Fibroblast of skin of right quadriceps (primary cell): ENCODE measurements at regions not wholly inside any gene's neighbourhood (a gene's known extent, or its start where the extent isn't known, plus 50 kb on each side); places are given as distances from the start of the nearest gene placed in this dataset.
"Not testable (repeated sequence)": the region's sequence is repeated elsewhere in the genome, so short reads cannot be mapped to it uniquely, and the experiment has no call there.

Experiments
- DNase-seq: peaks from one replicate; pipeline ENCODE4 v3.0.0-alpha.2; 2013

DNA sequence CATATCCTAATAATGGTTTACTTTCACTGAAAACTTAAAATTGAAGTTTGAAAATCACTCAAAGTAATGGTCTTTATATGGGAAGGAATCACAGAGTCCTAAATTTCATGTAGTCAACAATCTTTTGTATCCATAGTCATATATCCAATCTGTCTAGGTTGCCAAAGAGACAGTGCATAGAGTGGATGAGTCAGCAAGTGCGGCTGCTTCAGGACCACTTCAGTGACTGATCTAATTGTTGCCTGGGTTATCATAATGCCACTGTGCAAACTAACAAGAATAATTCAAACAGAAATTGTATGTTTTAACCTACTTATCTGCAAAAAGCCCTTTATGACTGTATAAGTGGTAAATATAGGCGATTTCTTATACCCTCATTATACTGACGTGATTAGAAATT, 211.3 kb upstream of the PRR16 start:
- peak; percentile 48 for DNase-seq

DNA sequence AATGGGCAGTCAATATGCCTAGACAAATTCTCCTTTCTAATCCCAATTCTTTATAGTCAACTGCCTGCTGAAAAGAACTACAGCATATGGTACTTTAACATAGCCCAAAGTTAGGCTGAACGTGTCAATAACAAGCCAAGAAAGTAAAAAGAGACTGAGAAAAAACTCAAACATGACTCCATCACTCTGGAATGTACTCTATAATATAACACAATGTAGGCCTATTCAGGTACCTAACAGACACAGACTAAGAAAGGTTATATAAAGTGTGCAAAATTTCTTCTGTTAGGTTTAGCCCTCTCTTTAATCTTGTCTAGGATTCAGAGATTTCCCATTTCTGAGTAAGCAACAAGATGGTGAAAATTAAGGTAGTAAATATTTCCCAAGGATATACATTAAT, 209.7 kb upstream of the PRR16 start:
- peak; percentile 17 for DNase-seq

DNA sequence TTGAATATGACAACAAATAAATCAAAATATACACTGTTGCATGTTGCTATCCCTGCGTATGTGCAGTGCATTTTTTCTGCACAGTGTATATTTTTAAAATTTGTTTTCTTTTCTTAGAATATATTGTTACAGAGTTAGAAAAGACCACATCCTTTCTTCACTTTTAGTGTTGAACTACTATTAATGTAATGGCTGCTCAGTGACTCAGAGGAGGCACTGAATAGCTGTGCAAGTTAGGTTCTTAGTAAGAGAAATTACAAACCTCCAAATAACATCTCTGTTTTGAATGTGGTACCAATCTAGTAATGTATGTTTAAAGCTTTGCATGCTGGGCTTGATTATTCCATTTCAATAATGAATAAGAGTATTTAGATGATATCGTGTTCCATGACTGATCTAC, 208.9 kb upstream of the PRR16 start:
- DNase-seq: no peak

DNA sequence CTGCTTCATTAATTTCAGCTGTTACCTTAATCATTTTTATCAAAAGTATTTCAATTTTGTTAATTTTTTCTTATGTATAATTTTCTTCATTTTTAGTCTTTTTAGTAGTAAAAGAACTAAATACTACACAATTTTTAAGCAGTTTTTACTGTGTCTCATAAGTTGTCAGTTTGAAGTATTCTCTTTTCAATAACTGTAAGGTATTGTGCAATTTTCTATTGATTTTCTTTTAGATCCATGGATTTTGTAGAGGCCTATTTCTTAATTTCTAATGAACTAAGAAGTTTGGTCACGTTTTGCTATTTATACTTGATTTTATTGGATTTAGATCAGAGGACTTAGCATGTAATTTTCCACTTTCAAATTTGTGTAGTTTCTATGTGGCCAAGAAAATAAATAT, 207.7 kb upstream of the PRR16 start:
- DNase-seq: no peak

DNA sequence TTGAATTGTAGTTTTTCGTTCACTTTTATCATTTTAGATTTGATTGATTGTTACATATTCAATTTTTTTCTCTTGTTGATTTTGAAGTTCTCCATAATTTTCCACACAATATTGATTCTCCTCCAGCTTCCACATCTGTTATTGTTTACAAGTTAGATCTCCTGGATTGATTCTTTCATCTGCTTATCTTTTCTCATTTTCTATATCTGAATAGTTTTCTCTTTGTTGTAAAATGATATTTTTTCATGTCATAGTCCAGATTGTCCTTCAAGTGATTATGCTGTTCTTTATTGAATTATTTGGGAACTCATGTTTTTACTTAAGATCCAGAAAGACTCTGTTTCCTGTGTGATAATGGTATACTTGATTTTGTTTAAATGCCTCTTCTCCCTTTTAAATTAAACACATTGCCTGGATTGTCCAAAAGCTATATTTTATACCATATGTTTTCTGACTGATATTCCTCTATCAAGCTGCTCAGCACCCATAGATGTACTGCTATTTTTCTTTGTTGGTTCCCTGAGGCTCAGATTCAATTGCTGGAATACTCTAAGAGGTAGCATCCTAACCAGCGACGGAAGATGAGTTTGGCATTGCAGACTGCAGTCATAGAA, 206.6 kb upstream of the PRR16 start:
- DNase-seq: no peak

DNA sequence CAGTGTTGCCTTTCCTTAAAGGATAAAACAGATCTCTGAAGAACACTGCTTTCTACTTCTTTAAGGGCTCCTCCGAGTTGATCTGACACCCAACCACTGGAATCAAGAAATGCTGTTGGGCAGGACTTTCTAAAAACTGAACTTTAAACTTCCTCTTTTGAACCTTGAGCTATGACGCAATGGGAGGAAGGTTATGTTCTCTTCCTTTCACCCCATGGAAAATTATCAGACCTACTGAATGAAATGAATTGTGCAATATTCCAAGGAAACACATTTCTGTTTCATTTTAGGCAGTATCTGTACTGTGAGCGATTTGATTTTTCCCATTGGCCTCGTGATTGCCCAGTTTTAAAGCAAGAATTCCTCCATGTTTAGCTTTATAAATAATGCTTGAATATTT, 206.0 kb upstream of the PRR16 start:
- DNase-seq: no peak

DNA sequence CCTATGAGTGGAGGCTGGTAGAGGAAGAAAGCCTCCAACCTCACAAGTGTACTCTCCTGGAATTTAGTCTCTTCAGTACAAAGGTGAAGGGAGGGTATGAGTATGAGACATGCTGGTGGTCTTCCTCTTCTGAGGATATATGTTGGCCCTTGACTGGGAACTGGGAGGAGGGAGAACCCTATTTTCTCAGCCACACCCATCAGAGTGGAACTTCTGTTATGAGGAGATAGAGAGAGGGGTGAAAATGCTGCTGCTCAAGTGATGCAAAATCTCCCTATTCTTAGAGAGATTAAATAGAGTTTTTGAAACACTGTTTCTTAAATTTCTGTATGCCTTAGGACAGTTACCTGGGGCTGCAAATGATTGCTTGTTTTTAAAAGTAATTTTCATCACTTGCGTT, 203.4 kb upstream of the PRR16 start:
- DNase-seq: no peak

DNA sequence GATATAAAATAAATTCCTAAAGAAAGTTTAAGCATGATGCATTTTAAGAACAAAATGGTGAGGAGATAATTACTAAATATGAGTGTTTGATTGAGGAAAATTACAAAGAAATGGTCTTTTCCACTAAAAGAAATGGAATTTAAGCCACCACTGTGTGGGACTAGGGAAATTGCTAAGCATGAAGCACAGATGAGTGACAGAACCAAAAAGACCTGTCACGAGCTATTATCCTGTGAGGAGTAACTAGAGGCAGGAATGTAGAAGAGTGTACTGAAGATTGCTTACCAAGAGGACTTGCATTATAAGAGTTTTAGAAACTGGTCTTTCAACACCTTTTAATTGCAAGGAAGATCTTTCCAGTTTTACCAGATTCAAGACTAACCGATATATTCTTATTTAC, 193.6 kb upstream of the PRR16 start:
- DNase-seq: no peak

DNA sequence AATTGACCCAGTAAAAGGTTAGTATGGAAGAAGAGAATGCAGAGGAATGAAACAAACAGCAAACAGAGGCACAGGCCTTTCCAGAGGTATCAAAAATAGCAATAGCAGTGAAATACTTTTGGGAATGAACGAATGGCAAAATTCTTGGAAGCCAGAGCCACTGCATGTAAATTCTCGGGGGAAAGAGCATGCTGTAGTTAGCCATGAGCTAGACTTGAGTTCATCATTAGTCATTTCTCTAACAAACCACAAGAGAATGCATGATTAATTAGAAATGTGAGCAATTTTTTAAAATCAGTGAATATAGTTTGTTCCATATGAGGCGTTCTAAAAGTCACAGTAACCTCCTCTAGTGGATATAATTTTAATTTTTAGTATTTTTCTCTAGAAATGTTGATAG, 170.3 kb upstream of the PRR16 start:
- DNase-seq: peak; percentile 95

DNA sequence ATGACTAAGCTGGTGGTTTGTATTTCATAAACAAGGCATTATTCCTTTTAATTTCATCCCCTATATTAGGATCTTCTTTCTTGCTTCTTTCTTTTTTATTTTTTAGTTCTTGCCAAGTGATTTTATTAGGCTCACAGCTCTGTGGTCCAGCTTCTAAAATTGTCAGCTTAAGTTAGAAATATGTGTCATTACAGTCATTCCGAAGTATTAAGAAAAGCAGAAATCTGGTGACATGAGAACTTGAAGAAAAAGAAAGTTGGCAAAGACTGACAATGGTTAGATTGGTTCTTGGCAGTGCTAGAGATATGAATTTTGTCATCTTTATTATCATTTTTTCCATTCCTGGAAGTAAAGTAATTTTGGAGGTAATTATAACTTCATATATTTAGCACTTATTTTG, 166.5 kb upstream of the PRR16 start:
- DNase-seq: peak; percentile 68

DNA sequence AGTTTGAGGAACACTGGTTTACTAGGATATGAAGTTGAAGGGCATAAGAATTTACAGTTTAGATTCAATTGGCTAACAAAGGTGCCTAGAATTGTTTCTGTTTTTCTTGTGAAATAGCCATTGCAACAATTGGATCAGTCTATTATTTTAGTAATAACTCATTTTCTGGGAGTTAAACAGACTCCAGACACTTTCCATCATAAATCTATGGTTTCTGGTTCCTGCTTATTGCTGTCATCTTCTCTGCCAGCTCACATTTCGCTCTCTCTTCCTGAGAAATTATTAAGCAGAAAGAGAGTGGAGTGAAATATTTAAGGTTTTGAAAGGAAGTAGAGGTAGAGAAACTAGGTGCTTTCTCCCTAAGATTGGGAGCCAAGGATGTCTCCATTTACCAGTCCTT, 165.1 kb upstream of the PRR16 start:
- DNase-seq: peak; percentile 37

DNA sequence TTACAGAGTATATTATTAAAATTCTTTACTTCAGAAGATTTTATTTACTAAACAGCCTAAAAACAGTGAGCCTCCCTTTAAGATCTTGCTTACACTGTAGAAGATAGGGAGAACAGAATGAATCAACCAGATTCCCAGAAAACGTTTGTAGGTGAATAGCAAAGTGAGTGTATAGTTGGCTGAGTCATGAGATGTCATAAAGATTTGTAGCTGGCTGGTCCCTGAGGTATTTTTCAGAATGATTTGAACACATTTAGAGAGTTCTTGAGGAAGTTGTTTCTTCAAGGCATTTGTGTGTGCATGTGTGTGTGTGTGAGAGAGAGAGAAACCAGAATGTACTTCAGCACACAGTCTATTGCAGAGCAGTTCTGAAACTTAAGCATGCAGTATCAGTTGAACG, 159.4 kb upstream of the PRR16 start:
- peak; percentile 96 for DNase-seq

DNA sequence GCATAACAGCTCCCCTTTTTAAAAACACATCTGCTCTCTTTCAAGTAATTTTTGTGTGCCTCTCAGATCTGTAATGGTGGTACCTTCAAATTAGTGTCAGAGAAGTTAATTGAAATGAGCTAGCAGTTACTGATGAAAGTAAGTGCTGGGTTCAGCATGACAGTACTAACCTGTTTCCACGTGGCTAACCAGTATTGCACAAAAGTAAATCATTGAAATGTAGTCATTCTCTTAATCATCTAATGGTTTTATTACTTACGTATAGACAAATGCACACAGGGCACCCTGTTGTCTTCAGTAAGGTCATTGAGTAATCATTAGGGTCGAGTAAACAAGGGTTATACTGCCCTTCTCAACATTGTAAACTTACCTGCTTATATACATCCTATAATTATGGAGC, 157.8 kb upstream of the PRR16 start:
- DNase-seq: peak; percentile 5

DNA sequence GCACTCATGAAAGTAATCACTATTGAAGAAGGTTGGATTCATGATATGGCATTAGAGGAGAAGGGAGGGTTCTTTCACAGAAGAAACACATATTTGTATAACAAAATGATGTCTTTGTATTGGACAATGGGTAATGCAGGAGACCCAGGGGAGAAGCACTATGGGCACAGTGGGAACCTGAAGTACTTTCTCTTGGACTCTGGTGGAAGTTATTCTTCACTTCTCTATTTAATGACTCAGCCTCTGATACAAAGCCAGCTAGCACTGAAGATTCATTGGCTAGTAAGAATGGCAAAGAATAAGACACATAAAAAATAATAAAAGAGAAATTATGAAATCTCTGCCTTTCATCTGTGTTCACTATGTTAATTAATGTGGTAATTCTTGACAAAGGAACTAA, 149.9 kb upstream of the PRR16 start:
- no peak for DNase-seq

DNA sequence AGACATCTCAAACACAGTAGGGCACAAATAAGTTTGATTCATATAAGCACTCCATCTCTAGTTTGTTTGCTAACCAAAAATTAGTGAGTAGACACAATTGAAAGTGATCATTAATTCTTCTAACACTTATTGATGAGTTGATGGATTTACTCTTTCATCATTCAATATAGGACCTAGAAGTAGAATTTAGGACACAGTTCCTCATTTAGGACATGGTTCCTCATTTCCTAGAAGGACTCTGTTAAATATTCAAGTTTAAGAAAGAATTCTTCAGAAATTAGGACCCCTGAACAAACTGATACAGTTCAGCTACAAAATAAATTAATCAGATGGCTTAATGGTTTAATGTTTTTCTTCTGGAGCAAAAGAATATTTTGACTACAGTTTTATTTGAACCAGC, 143.5 kb upstream of the PRR16 start:
- no peak for DNase-seq

DNA sequence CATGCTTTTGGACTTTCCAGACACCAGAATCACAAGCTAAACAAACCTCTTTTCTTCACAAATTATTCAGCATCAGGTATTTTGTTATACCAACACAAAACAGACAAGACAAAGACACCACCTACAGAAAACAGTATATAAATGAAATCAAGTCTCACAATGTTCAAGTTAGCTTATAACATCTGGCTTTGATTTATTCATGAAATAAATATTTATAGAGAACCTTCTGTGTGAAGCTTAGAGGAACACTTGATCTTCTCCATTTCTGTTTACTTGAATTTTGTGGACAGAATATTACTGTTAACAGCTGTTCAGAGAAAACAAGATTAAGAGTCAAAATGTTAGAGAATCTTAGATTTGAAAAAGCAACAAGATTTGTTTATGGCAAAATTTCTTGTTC, 137.4 kb upstream of the PRR16 start:
- peak; percentile 2 for DNase-seq

DNA sequence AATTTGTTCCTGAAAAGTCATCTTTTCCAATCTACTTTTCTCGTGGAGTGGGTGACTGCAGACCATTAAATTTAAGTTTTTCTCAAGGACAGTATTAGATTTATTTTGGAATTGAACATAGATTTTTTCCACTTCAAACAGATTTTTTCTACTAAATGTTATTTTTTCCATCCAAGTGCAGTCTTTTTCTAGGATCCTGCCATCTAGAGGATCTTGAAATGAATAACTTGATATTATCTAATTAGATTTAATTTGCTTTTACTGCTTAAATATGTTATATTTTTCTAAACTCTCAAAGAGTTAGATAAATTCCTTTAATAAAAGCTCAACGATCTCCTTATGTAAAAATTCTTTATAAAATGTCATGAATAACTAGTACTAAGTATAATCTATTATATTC, 136.9 kb upstream of the PRR16 start:
- no peak for DNase-seq

DNA sequence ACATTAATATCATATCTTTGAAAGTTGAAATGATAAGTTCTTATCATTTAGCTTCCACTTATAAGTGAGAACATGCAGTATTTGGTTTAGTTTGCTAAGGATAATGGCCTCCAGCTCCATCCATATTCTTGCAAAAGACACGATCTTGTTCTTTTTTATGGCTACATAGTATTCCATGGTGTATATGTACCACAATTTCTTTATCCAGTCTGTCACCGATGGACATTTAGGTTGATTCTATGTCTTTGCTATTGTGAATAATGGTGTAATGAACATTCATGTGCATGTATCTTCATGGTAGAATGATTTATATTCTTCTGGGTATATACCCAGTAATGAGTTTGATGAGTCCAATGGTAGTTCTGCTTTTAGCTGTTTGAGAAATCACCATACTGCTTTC, 135.0 kb upstream of the PRR16 start:
- DNase-seq: no peak

DNA sequence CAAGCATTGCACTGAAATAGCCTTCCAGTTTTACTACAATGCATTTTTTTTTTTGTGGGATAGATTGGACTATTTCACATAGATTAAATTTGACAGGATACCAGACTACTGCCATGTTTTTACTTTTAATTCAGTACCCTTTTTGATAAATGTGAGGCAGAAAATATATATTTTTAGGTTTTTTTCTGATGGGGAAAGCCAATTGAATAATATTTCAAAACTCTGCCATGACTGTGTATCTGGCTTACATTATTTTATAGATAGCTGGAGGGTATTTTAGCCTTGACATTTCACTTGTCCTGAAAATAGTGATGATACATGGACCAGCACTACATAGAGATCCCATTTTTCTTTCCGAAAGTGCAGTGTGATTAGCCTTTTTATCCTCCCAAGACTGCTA, 133.5 kb upstream of the PRR16 start:
- DNase-seq: no peak

DNA sequence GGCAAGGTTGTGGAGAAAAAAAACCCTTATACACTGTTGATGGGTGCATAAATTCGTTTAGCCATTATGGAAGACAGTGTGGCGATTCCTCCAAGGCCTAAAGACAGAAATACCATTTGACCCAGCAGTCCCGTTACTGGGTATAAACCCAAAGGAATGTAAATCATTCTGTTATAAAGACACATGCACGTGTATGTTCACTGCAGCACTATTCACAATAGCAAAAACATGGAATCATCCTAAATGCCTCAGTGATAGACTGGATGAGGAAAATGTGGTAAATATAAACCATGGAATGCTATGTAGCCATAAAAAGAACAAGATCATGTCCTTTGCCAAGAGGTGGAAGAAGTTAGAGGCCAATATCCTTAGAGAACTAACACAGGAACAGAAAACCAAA, 119.9 kb upstream of the PRR16 start:
- no peak for DNase-seq

DNA sequence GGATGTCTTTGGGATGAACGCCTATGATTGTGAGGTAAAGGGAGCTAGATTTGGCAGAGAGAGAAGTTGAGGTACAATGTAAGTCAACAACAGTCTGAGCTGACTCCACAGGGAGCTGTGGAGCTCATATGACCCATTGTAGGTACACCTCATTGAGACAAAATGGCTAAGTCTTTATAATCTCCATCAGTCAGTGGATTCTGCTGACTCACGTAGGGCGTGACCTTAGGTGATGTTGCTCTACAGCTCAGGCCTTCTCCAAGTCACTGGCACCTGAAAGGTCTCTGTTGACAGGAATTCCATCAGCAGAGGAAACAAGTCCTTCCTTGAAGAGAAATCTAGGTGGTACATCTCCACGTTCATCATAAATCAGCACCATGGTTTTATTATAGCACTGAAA, 118.2 kb upstream of the PRR16 start:
- DNase-seq: no peak

DNA sequence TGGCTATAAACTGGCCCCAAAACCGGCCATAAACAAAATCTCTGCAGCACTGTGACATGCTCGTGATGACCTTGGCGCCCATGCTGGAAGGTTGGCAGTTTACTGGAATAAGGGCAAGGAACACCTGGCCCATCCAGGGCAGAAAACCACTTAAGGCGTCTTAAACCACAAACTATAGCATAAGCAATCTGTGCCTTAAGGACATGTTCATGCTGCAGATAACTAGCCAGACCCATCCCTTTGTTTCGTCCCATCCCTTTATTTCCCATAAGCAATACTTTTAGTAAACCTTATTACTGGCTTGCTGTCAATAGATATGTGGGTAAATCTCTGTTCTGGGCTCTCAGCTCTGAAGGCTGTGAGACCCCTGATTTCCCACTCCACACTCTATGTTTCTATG, 113.0 kb upstream of the PRR16 start:
- not testable (repeated sequence) for DNase-seq

DNA sequence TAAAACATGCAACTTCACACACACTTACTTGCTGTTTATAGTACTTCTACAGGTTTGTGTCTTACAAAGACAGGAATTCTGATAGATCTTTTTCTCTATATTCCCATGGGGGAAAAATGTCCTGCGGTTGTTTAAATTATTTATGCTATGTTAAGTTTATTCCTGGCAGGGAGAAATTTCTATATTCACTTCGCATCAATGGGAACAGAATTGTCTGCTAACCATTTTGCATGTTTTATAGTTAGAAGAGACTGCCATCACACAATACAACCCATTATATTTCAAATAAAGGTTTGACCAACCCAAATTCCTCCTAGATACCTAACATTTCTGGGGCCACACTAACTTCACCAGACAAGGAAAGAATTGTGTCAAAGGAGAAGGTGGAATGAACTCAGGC, 110.0 kb upstream of the PRR16 start:
- DNase-seq: no peak

DNA sequence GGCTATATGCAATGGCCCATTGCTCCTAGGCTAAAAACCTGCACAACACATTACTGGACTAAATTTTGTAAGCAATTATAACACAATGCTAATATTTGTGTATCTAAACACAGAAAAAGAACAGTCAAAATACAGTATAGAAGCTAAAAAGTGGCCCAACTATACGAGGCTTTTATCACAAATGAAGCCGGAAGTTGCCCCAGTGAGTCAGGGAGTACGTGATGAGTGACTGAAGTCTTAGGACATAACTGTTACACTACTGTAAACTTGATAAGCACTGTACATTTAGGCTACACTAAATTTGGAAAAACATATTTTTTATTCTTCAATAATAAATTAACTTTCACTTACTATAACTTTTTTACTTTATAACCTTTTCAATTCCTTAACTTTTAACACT, 105.2 kb upstream of the PRR16 start:
- DNase-seq: no peak

DNA sequence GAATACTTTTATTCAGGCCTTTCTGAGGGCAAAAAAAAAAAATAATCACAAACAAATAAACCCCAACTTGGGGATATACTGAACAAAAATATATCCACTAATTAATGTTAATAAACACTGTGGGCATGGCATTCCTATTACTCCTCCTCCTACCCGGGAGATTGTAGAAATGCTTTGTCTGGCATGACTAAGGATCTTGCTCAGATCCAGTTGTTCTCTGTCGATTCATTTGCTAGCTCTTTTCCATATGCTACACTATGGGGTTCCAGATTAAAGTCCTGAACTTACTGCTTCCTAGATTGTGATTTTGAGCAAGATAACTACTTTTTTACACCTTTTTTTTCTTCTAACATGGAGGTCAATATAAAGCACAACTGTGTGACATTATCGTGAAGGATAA, 102.2 kb upstream of the PRR16 start:
- no peak for DNase-seq

DNA sequence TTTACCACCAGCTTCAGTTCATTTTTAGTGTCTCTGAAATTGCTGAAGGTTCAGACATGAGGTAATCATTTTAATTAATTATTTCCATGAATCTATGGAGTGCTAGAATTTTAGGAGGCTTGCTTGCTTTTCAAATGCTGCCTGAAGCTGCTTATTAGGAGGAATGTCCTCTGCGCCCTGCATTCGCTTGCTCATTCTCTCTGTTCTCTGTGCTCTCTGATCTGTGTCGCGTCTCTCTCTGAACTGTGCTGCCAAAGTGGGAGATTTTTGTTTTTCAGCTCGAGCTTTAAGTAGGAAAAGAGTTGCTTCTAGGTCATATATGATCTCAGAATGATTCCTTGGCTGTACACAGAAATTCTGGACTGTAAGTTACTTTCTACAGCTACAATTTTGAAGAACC, 101.7 kb upstream of the PRR16 start:
- no peak for DNase-seq
